HepG2 (cell line): ENCODE measurements at regions not wholly inside any gene's neighbourhood (a gene's known extent, or its start where the extent isn't known, plus 50 kb on each side); places are given as distances from the start of the nearest gene placed in this dataset.

ENCODE experiments used
- MEIS1 ChIP-seq: sonication (generic); formaldehyde crosslinking; IDR thresholded peaks from 2 replicates; pipeline ENCODE4 v1.9.0; 2021; ENCODE audit warnings: mild to moderate bottlenecking, missing genetic modification reagents, moderate library complexity, borderline replicate concordance
- POLR2A ChIP-seq, 2 experiments: IDR thresholded peaks; 2 replicates each; pipeline ENCODE4 v1.6.1; 2011; ENCODE audit warnings: low read depth in 2 of 2, low read length in 2 of 2, mild to moderate bottlenecking in 1 of 2, moderate library complexity in 1 of 2; ENCODE audit not compliant: insufficient read depth in 1 of 2

DNA sequence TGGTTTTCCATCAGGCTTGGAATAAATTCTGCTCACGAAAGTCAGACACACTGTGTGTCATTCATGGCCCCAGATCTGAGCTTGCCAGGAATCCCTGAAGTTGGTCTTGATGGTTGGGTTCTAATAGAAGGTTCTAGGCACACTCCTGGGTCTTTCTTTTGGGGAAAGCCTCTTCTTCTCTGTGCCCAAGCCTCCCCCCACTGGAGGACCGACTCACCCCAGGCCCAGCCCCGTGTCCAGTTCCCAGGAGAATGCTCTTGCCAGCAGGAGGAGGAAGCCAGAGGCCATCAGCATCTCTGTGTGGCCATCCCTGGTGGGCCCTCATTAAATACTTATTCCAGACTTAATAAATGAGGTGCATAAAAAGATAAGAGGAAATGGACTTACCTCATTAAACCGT, 548.0 kb downstream of the TCERG1L start:
- TF ChIP-seq POLR2A (IDR thresholded peaks at IDR 0.05; ENCODE audit: insufficient read depth in 1 of 2, low read depth in 2 of 2, low read length in 2 of 2), result no peak
- no peak for TF ChIP-seq MEIS1 (CRISPR knock-in tag)
